DMS114 treated with DMSO at 0.1 percent for 48 hours (cell line): ENCODE measurements at regions not wholly inside any gene's neighbourhood (a gene's known extent, or its start where the extent isn't known, plus 50 kb on each side); places are given as distances from the start of the nearest gene placed in this dataset.
"Not testable (repeated sequence)": the region's sequence is repeated elsewhere in the genome, so short reads cannot be mapped to it uniquely, and the experiment has no call there.

Experiments
- DNase-seq: peaks from one replicate; lab custom pipeline; 2025; ENCODE audit not compliant: unreplicated experiment; lab: John Stamatoyannopoulos, UW

DNA sequence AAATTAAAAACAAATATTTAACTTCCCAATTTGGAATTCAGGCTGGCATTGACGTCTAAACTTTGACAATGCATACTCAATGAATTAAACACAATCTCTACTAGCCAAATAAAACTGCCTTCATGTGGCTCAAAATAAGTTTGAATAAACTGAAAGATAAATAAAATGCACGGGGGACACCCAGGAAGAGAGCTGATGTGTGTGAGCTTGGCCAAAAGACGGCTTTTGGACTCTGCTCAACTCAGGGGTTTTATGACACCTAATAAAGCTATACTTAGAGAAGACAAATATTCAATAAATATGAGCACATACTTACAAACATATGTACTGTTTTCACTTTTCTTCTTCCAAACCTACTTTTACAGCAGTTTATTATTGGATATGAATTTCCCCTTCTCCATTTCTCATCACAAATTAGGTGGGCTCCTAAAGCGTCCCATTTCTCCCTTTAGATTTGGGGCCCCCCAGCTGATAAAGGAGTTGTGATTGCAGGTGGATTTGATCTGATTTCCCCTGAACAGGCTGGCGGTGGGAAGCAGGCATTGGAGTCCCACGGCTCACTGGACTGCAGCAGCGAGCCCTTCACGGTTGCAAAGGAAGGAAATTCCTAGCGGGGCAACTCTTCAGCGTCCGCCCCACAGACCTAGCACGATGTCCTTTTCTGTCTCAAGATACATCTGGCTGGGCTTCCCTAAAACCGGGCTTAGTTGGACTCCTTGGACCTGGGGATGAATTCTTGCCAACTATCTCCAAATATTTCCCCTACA, 79.6 kb downstream of the INSIG1 start:
- DNase-seq: no peak

DNA sequence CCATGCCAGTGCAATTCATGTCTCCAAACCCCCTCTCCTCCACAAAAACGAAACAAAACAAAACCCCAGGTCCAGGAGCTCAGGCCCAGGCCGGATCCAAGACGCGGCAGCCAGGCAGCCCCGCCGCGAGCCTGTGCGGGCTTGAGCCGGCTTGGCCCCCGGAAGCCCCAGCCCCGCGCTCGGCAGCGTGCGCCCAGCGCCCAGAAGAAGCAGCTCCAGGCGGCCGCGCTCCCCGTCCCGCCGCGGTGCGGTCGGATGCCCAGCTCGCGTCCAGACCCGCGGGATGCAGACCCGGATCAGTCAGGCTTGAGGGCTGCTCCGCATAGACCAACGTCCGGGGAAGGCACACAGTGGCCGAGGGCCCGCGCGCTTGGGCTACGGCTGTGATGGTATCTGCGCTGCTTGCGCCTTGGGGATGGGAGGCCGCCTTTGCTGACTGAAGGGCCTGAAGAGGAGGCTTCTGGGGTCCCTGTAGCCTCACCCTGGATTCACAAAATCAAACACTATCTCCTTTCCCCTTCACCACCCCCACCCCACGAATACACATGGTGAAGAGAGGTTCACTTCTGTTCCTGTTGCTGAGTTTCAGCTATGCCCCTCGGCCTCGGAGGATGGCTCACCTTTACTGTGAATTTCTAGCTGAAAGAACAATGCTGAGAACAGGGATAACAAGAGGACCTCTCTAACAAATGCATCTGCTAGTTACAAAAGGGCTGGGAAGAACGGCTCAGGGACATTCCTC, 79.9 kb upstream of the EN2 start:
- no peak for DNase-seq

DNA sequence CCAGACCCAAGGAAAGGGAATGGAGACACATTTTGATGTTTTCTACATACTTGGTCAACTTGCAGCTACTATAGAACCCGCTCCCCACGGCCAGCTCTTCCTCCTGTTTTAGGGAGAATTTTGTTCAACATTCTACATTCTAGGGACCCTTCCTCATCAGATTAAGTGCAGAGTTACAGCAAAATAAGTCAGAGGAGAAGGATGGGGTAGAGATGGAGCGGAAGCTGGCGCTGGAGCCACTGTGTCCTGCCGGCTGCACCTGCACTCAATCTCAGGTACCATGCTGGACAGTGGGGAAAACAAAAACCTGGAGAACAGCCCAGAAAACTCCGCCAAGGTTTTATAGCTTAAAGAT, 79.4 kb upstream of the EN2 start:
- no peak for DNase-seq

DNA sequence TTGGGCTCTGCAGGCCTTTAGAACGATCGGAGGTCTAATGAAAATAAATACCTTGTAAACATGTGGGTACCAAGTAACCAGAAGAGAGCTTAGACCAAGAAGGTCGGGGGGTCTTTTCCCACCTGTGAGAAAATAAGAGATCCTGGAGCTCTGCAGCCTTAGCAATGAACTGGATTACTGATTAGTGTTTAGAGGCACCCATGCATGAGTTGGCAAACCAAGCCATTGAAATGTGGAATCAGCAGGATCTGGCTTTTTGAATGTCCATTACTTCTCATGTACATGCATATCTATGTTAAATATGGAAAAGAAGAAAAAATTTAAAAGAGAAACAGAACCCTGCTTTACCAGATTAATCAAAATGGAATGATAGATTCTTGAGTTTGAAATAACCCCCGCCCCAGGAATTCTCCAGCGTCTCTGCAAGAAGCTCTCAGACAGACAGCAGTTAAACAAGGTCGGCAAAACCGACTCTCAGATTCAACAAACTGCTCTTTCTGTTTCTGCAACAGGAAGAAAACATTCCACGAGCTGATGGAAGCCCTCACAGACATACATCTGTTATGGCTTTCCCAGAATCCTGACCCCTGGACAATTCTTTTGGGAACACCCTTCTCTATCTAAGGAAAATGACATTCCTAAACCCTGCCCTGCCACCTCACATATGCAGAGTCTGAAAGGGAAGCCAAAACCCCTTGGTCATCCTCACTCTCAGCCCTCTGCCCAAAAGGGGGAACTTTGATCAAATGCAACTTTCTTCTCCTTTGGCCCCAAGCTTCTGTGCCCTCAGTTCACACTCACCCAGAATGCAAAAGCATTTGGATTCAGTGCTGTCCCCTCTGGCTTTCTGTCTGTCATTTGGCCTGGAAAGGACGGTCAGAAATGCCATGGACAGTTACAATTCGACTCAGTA, 78.7 kb upstream of the EN2 start:
- DNase-seq: no peak

DNA sequence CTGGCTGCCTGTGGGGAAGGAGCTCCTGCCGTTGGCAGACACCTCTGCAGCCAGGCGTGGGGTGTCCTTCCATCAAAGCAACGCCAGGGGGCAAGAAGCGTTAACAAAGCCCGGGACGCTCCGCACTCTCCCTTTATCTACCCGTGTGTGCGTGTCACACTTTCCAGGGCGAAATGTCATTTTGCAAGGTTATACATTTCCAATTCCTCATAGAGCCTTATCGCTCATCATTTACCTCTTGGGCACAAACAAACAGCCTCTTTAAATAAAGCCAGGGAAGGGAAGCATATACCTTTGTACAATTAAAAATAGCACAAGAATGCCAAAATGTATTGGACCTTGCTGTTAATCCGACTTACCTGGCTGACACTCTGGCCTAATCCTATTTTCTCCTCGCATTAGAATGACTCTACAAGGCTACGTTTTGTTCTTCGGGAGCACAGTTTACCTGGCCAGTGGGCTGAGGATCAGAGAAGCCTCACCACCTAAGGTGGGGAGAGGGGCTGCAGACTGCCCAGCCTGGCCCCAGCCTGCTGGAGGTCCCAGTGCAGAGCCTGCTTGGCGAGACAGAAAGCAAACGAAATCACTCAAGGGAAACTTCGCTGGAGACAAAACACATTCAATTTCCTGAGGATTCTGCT, 77.6 kb upstream of the EN2 start:
- DNase-seq: peak; percentile 56

DNA sequence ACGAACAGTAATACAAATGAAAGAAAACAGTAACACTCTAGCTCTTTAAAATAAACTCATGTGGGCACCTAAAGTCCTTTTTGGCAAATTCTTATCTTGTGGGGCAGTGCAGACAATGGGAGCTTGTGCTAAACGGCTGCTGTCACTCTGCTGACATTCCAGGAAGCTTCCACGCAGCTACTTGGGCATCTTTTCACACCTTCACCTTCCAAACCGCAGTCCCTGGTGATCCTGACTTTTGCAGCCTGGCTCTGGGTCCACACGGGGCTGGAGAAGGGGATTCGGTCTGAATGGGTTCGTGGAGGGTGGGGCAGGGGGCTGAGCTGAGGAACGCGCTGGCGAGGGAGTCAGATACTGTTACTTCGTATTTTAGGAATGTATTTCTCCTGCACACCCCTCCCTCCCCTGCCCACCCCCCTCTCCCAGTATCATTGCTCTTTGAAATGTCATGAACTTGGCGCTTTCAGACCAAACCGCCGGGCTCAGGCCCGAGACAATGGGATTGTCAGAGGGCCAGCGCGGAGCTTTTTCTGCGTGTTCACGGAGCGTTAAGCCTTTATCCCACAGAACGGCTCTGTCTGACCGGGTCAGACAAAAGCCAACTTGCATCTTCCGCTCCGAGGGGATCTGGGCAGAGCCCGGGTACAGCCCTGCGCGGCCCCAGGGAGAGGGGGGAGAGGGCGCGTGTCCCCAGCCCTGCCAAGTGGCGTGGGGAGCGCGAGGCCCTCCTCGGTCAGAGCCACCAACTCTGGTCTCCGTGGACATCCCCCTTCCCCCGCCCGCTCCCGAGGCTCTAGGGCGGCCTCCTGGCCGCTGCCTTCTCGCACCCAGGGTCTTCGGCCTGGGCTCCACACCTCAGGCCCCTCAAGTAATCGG, 76.7 kb upstream of the EN2 start:
- DNase-seq: no peak

DNA sequence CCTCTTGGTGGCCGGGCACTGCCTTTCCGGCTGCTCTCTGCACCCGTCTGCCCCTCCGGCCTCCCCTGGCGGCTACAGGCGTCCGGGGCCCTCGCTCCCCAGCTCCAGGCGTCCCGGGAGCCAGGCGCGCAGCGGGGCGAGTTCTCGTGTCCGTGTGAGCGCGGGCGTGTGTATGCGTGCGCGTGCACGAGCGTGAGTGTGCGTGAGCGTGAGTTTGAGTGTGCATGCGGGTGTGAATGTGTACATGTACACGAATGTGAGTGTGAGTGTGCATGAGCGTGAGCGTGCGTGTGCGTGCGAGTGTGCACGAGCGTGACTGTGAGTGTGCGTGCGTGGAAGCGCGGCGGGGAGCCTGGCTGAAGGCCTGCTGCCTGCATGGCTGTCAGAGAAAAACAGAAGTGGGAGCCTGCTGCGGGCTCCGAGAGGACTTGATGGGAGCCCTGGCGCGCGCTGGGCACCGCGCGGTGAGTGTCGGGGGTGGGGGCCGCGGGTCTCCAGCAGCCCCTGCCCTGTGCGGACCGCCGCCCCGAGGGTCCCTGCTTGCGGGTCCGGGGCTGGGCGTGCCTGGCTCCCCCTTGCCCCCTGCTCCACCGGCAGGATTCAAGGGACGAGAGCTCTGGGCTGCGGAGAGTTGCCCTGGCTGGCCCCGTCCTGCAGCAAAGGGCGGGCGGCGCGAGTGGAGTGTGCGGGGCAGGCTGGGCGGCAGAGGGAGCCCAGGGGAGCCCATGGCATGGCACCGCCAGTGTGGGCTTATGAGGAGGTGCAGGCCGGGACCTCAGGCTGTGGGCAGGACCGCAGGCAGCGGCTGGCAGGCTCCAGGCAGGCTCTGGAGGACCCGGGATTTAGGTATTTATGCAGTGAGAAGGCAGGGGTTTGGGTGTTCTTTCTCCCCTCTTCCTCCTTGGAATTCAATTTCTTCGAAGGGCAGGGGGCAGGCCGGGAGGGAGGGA, 75.8 kb upstream of the EN2 start:
- no peak for DNase-seq

DNA sequence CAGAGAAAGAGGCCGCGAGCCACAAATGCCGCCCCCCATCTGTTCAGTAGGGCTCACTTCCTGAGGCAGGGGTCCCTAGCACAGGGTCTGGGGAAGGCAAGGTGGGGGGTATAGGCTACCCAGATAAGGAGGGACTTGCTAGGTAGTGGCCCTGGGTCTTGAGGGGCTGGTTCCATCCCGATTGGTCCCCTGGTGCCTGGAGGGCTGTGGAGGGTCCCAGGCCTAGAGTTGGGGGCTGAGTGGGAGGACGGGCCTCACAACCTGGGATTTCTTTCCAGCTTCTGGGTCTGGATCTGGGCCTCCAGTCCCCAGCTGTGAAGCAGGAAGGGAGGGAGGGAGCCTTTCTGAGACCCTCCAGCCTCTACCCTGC, 75.1 kb upstream of the EN2 start:
- no peak for DNase-seq

DNA sequence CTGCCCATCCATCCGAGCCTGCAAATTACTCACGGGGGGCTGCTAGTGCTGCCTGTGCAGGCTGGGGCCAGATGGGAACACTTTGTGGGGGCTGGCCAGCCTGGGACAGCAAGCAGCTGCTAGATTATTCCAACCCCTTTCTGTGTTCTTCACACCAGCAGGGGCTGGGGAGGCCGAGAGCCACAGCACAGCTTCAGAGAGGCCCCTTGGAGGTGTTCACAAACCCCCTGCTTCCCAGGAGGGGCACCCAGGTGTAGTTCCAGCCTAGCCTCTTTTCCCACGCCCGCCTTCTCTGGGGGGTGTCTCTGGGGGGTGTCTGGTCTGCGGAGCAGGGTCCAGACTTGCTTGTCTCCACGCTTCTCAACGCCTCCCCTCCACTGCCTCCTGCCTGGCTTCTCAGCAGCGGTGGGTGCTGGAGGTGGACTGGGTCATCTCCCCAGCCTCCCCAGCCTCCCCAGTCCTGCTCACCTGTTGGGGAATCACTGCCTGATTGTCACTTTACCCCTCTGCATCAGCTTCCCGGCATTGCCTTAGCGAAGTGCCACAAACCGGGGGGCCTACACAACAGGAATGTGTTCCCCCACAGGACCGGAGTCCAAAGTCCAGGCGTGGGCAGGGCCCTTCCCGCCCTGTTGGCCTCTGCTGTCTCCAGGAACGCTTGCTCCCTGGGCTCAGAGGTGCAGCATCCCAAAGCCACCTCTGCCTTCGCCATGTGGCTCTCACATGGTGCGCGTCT, 74.0 kb upstream of the EN2 start:
- DNase-seq: no peak

DNA sequence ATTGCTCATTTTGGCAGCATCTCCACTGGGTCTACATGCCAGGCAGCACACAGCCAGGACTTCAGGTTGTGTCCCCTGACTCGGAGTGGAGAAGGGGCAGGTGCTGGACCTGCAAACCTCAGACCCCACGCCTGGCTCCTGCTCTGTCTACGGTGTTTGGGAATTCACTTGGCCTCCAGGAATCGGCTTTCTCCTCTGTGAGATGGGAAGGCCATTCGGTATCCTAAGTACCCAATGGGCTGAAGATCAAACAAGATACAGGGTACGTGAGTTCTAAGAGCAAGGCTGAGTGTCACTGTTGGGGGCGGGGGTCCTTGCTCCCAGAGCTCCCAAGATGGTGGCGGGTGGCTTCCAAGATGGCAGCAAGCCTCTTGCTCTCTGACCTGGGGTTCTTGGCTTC, 73.2 kb upstream of the EN2 start:
- no peak for DNase-seq

DNA sequence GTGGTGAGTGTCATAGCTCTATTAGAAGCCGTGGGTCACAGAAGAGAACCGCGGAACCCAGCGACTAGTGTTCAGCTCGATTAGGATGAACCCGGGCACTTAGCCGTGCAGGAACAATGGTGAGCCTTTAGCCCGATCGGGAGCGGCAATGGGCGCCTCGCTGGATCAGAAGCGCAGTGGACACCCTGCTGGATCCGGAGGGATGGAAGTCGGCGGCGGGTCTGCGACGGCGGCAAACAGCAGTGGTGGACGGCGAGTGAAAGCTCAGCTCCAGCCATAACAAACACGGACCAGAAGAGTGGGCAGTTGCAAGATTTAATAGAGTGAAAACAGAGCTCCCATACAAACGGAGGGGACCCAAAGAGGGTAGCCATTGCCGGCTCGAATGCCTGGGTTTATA, 72.7 kb upstream of the EN2 start:
- not testable (repeated sequence) for DNase-seq

DNA sequence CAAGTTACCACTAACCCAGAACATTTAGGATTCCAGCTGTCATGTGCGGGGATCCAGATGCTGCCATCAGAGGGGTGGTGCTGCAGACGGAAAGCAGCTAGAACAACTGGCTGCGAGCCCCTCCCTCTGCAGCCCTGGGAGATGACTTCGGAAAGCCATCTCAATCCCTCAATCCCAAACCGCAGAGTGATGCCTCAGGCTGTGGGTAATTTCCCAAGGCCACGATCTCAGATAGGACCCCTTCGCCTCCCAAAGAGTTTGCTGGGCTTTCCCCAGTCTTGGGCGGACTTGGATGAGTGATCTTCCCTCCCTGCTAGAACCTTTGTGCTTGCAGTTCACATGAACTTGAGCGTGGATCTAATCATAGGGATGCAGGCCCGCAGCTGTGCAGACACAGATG, 71.3 kb upstream of the EN2 start:
- DNase-seq: no peak

DNA sequence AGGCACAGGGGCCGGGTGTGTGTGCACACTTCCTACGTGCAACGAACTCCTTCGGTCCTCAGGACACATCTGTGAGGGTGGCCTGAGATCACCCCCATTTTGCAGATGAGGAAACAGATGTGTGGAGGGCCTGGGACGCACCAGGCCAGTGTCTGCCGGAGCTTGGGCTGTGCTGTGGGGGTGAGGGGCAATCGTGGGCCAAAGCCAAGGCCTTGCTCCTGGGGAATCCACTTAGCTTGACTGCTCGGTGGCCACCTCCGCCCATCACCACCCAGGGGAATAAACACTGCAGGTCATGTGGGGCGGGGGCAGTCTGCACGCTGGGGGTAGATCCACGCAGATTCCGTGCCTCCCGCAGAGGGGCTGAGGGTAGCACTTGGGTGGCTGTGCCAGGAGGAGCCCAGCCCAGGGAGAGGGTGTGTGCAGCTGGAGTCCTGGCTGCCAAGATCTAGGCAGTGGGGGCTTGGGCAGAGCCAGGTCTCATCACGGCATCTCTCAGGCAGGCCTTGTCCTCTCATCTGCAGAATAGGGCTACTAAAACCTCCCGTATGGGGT, 70.8 kb upstream of the EN2 start:
- DNase-seq: no peak

DNA sequence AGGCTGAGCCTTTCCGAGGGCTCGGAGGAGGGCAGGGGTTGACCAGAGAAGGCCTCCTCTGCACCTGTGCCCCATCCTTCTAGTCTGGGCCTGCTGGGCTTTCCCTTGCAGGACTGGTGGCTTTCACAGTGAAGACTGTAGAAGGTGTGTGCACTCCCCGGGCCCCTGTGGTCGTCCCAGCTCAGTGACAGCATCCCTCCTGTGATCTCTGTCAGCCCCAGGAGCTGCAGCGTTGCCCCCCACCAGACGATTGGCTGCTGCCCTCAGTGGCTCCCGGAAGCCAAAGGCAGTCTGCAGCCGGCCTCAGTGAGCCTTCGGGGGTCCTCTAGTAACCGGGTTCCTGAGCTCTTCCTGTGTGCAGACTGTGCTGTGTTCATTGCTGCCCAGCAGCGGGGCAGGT, 69.4 kb upstream of the EN2 start:
- no peak for DNase-seq

DNA sequence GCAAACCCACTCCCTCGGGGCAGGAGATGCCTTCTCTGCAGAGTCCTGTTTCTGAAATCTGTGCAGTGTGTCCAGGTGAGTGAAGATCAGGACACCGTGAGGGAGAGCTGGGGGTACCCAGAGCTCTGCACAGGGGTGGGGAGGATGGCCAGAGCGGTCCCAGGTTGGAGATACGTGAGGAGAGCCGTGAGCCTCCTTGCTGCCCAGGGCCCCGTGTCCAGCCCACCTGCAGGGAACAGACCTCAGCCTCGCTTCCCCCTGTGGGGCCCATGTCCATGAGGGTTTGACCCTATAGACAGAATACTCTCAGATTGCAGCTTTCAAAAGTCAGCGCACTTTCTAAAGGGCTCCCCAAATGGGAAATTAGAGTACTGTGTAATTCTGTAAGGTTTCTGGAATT, 66.5 kb upstream of the EN2 start:
- DNase-seq: no peak

DNA sequence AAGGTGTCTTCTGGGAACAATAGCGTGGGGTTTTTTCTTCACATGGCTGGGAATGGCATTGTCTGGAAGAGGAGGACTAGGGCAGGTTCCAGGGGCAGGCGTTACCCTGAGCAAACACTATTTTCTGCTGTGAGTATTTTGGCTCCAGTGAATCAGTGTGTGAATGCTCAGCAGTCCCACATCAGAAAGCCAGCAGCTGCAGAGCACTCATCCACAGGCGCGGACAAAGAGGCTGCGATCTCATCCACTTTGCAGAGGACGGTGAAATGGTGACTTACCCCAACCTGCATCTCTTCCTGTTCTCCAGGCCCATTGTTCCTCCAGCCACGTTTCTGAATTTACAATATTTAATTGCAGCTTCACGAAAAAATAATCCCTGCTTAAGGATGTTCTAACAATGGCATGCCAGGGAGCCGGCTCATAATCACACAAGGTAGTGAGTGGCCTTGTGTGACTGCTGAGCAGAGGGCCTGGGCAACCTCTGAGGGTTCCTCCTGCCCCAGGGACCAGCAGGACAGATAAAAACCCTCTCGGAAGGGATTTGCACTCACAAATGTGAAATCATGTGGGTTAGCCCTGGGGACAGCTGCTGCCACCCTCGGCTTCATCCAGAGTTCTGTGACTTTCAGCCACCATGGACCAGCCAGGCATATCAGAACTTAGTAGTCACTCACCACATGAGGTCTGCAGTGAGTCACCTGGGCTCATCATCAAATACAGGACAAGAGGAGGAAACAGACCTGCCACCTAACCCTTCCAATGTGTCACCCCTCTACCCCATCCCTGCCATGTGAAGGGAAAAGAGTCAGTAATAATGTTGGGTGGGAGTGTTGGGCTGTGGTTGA, 65.0 kb upstream of the EN2 start:
- DNase-seq: no peak

DNA sequence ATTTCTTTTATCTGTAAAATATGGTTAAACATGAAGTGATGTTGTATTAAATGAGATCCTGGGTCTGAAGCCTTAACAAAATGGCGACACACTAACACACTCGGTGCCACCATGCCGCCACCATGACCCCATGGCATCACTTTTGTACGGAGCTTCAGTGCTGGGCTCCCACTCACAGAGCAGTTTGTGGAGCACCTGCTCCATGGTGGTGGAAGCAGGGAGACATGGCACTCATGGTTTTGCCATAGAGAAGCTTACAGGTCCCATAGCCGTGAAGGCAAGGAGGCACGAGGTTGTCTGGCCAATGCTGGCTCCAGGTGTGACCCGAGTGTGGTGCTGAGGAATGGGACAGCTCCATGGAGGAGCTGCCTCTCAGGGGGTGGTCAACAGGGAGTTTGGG, 63.5 kb upstream of the EN2 start:
- DNase-seq: no peak
